ENCODE measurements at regions not wholly inside any gene's neighbourhood (a gene's known extent, or its start where the extent isn't known, plus 50 kb on each side); places are given as distances from the start of the nearest gene placed in this dataset.

- WGBS, 2 donors: 70 to 100% methylated on average over 1 to 2 of the region's 5 CpGs
- intact Hi-C loops (cut with DNase I): no loop called here
- peaks cover 0 to 14% (median 3%) of the 10 kb centered on the region in 3 donors for H3K9me3 ChIP-seq
- no peak overlapping the region for H3K27ac ChIP-seq
- no peaks in the 10 kb centered on the region for H3K4me1 ChIP-seq
- no peaks in the 10 kb centered on the region for H3K36me3 ChIP-seq
- TF ChIP-seq CTCF (IDR thresholded peaks at IDR 0.05) (no peak), POLR2A (IDR thresholded peaks at IDR 0.05) (no peak)
- H3K27me3 ChIP-seq: peaks cover 0 to 8% (median 0%) of the 10 kb centered on the region in 4 donors
- H3K4me3 ChIP-seq: no peak overlapping the region
- no peak for DNase-seq
Observed at GRCh38 chr22:48228468-48228867, 1466.0 kb downstream of the TBC1D22A start.

GRCh38 chr22:48227341-48228018, 1465.0 kb downstream of the TBC1D22A start:
- no peak overlapping the region for H3K27ac ChIP-seq
- 77 to 90% methylated on average over 3 to 4 of the region's 4 CpGs for WGBS, 2 donors
- no peak overlapping the region for H3K4me3 ChIP-seq
- no peak for TF ChIP-seq POLR2A (IDR thresholded peaks at IDR 0.05)
- TF ChIP-seq CTCF (IDR thresholded peaks at IDR 0.05): no peak
- no peaks in the 10 kb centered on the region for H3K4me1 ChIP-seq
- peaks cover 0 to 15% (median 0%) of the 10 kb centered on the region in 4 donors for H3K27me3 ChIP-seq
- intact Hi-C loops (cut with DNase I): no loop called here
- H3K9me3 ChIP-seq: peaks cover 0 to 6% (median 0%) of the 10 kb centered on the region in 3 donors
- no peak for DNase-seq
- H3K36me3 ChIP-seq: no peaks in the 10 kb centered on the region

DNA sequence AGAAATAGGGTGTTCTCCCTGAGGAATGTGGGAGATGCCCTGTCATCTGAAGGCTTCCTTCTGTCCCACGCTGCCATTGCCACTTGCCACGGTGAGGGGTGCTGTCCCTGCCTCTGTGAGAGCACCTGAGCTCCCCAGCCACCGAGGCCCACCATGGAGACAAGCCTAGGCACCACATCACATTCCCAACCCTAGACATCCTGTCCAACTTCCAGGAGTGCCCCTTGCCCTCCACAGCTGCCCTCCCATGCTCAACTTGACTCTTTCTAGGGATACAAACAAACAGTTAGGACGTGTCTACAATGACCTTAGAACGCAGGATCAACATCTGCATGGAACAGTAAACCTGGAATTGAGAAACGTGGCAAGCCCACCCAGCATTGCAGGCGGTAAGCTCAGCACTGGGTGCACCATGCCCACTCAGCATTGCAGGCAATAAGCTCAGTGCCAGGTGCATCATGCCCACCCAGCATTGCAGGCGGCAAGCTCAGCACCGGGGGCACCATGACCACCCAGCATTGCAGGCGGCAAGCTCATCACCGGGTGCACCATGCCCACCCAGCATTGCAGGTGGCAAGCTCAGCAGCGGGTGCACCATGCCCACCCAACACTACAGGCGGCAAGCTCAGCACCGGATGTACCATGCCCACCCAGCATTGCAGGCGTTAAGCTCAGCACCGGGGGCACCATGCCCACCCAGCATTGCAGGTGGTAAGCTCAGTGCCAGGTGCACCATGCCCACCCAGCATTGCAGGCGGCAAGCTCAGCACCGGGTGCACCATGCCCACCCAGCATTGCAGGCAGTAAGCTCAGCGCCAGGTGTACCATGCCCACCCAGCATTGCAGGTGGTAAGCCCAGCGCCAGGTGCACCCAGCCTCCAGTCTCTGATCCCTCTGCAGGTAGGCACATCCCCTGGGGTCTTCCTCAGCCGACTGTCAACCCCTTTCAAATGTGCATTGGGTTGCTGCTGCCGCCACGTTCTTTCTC, 1463.9 kb downstream of the TBC1D22A start:
- Histone ChIP-seq H3K27me3 (peaks cover 0 to 15% (median 0%) of the 10 kb centered on the region in 4 donors), H3K27ac (no peak overlapping the region), H3K4me1 (no peaks in the 10 kb centered on the region), H3K4me3 (no peak overlapping the region), H3K9me3 (peaks cover 0 to 6% (median 0%) of the 10 kb centered on the region in 3 donors), H3K36me3 (no peaks in the 10 kb centered on the region)
- intact Hi-C loops (cut with DNase I): no loop called here
- DNase-seq: no peak
- 75% methylated on average over 14 of the region's 23 CpGs for WGBS, 2 donors
- TF ChIP-seq POLR2A (IDR thresholded peaks at IDR 0.05) (no peak), CTCF (IDR thresholded peaks at IDR 0.05) (no peak)

GRCh38 chr22:48224332-48224731, 1461.9 kb downstream of the TBC1D22A start:
- Histone ChIP-seq H3K36me3 (no peaks in the 10 kb centered on the region), H3K9me3 (peaks cover 0 to 4% (median 4%) of the 10 kb centered on the region in 3 donors), H3K27ac (no peak overlapping the region), H3K27me3 (peaks cover 0 to 15% (median 0%) of the 10 kb centered on the region in 4 donors), H3K4me3 (no peak overlapping the region), H3K4me1 (no peaks in the 10 kb centered on the region)
- WGBS, 2 donors: 44 to 52% methylated on average over 4 to 5 of the region's 5 CpGs
- intact Hi-C loops (cut with DNase I): no loop called here
- TF ChIP-seq POLR2A (IDR thresholded peaks at IDR 0.05) (no peak), CTCF (IDR thresholded peaks at IDR 0.05) (no peak)
- no peak for DNase-seq

Measured in esophagus squamous epithelium (tissue), 5 donors.